Neural progenitor cell (in vitro differentiated cells): ENCODE measurements at regions not wholly inside any gene's neighbourhood (a gene's known extent, or its start where the extent isn't known, plus 50 kb on each side); places are given as distances from the start of the nearest gene placed in this dataset.

Experiments used
- CTCF ChIP-seq: fragments of 200-600 bp; sonication (generic); IDR thresholded peaks from 2 replicates; pipeline ENCODE4 v1.5.1; 2017; ENCODE audit warnings: antibody characterized with exemption, mild to moderate bottlenecking
- EZH2phosphoT487 ChIP-seq: fragments of 200-600 bp; sonication (generic); IDR thresholded peaks from 2 replicates; pipeline ENCODE4 v1.6.1; 2017; ENCODE audit warnings: antibody characterized with exemption

GRCh38 chr4:180240670-180241069 is 2002.5 kb upstream of the TENM3 start:
- TF ChIP-seq CTCF = no peak
- TF ChIP-seq EZH2phosphoT487 = no peak
